ENCODE measurements at regions not wholly inside any gene's neighbourhood (a gene's known extent, or its start where the extent isn't known, plus 50 kb on each side); places are given as distances from the start of the nearest gene placed in this dataset.

DNA sequence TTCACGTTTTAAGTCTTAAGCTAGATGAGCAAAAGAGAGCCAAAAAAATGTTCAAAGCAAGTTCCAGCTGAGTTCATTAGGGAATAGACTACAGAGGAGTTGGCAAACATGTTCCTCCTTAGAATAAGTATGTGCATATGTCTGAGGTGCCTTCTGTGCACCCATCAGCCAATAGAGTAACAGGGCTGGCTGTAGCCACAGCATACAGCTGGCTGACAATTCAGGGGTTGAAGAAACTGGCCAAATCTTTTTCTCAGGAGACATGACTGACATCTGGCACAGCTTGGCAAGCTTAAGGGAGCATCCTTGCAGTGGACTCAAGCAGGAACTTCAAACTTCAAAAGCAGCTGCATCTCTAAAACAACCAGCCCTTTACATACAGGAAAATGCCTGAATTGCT, 414.8 kb upstream of the PCDH20 start:
- TF ChIP-seq, protein P1, sequence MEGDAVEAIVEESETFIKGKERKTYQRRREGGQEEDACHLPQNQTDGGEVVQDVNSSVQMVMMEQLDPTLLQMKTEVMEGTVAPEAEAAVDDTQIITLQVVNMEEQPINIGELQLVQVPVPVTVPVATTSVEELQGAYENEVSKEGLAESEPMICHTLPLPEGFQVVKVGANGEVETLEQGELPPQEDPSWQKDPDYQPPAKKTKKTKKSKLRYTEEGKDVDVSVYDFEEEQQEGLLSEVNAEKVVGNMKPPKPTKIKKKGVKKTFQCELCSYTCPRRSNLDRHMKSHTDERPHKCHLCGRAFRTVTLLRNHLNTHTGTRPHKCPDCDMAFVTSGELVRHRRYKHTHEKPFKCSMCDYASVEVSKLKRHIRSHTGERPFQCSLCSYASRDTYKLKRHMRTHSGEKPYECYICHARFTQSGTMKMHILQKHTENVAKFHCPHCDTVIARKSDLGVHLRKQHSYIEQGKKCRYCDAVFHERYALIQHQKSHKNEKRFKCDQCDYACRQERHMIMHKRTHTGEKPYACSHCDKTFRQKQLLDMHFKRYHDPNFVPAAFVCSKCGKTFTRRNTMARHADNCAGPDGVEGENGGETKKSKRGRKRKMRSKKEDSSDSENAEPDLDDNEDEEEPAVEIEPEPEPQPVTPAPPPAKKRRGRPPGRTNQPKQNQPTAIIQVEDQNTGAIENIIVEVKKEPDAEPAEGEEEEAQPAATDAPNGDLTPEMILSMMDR (IDR thresholded peaks at IDR 0.05; ENCODE audit: insufficient read depth, low read depth, low read length), result no peak
- TF ChIP-seq EZH2 (IDR thresholded peaks at IDR 0.05; ENCODE audit: insufficient read depth, low read length), result no peak

All from astrocyte (in vitro differentiated cells and primary cell).